ENCODE measurements at regions not wholly inside any gene's neighbourhood (a gene's known extent, or its start where the extent isn't known, plus 50 kb on each side); places are given as distances from the start of the nearest gene placed in this dataset.

DNA sequence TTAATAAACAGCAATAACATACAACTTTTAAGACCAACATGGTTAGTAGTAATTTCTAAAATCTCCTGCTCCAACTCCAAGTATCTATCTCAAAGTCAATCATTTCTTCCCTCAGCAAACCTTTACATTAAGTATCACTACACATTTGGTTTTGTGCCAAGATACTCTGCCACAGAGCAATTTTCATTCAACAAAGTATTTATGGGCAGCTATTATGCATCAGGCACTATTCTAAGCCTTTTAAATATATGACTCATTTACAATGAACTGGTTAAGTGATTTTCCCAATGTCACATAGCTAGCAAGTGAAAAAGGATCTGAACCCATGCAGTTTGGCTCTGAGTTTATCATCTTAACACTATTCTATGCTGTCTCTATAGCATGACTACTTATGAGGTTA lies 264.3 kb downstream of the NOL4 start:
- no peak for TF ChIP-seq POLR2AphosphoS5 (IDR thresholded peaks at IDR 0.05; ENCODE audit: low read depth, low read length)
- TF ChIP-seq, protein P1, sequence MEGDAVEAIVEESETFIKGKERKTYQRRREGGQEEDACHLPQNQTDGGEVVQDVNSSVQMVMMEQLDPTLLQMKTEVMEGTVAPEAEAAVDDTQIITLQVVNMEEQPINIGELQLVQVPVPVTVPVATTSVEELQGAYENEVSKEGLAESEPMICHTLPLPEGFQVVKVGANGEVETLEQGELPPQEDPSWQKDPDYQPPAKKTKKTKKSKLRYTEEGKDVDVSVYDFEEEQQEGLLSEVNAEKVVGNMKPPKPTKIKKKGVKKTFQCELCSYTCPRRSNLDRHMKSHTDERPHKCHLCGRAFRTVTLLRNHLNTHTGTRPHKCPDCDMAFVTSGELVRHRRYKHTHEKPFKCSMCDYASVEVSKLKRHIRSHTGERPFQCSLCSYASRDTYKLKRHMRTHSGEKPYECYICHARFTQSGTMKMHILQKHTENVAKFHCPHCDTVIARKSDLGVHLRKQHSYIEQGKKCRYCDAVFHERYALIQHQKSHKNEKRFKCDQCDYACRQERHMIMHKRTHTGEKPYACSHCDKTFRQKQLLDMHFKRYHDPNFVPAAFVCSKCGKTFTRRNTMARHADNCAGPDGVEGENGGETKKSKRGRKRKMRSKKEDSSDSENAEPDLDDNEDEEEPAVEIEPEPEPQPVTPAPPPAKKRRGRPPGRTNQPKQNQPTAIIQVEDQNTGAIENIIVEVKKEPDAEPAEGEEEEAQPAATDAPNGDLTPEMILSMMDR (IDR thresholded peaks at IDR 0.05) = no peak
- TF ChIP-seq SIN3A (IDR thresholded peaks at IDR 0.05; ENCODE audit: borderline replicate concordance, insufficient read depth, low read depth, low read length) = no peak
- TF ChIP-seq TCF7L2 (IDR thresholded peaks at IDR 0.05; ENCODE audit: low read depth, low read length) = no peak
